ENCODE measurements at regions not wholly inside any gene's neighbourhood (a gene's known extent, or its start where the extent isn't known, plus 50 kb on each side); places are given as distances from the start of the nearest gene placed in this dataset.

GRCh38 chr2:204483608-204484081 lies 61.6 kb upstream of the PARD3B start:
- H3K4me3 Mint-ChIP-seq = no peak overlapping the region
- Histone ChIP-seq H2AFZ (no peak overlapping the region), H3K36me3 (ENCODE audit: insufficient read depth) (no peaks in the 10 kb centered on the region), H3K79me2 (replicated peaks; ENCODE audit: insufficient read depth) (no peaks in the 10 kb centered on the region), H3K27ac (ENCODE audit: low read depth) (no peak overlapping the region), H3K4me3 (no peak overlapping the region), H4K20me1 (replicated peaks; ENCODE audit: insufficient read depth) (no peaks in the 10 kb centered on the region), H3K9me2 (ENCODE audit: insufficient read depth) (0 out of 2 replicates have a peak, but pooled peaks cover 6% of the 10 kb centered on the region), H3K27me3 (ENCODE audit: insufficient read depth) (no peaks in the 10 kb centered on the region), H3K4me2 (no peak overlapping the region), H3F3A (replicated peaks; ENCODE audit: low read depth) (no peaks in the 10 kb centered on the region), H3K4me1 (ENCODE audit: insufficient read depth) (no peaks in the 10 kb centered on the region)
- no peak overlapping the region for H3K27ac Mint-ChIP-seq
- TF ChIP-seq NANOG (IDR thresholded peaks at IDR 0.05; ENCODE audit: borderline replicate concordance) (no peak), ZNF331 (CRISPR knock-in tag; IDR thresholded peaks at IDR 0.05; ENCODE audit: low read depth) (no peak), EZH2phosphoT487 (IDR thresholded peaks at IDR 0.05; ENCODE audit: unreplicated experiment) (no peak), EZH2 (IDR thresholded peaks at IDR 0.05; ENCODE audit: low read depth, unreplicated experiment) (no peak), CREB1 (CRISPR knock-in tag; IDR thresholded peaks at IDR 0.05; ENCODE audit: low read depth) (no peak), POLR2AphosphoS5 (IDR thresholded peaks at IDR 0.05; ENCODE audit: low read depth) (no peak), CTCF (conservative IDR thresholded peaks at IDR 0.05; ENCODE audit: low read depth in 2 of 2) (no peak), ZNF114 (CRISPR knock-in tag; IDR thresholded peaks at IDR 0.05) (no peak), STAT1 (IDR thresholded peaks at IDR 0.05; ENCODE audit: unreplicated experiment) (no peak), JUNB (IDR thresholded peaks at IDR 0.05; ENCODE audit: unreplicated experiment) (no peak), ZNF462 (CRISPR knock-in tag; IDR thresholded peaks at IDR 0.05) (no peak)
- TF ChIP-seq, protein P1, sequence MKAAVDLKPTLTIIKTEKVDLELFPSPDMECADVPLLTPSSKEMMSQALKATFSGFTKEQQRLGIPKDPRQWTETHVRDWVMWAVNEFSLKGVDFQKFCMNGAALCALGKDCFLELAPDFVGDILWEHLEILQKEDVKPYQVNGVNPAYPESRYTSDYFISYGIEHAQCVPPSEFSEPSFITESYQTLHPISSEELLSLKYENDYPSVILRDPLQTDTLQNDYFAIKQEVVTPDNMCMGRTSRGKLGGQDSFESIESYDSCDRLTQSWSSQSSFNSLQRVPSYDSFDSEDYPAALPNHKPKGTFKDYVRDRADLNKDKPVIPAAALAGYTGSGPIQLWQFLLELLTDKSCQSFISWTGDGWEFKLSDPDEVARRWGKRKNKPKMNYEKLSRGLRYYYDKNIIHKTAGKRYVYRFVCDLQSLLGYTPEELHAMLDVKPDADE (IDR thresholded peaks at IDR 0.05) = no peak
- TF ChIP-seq, protein P2, sequence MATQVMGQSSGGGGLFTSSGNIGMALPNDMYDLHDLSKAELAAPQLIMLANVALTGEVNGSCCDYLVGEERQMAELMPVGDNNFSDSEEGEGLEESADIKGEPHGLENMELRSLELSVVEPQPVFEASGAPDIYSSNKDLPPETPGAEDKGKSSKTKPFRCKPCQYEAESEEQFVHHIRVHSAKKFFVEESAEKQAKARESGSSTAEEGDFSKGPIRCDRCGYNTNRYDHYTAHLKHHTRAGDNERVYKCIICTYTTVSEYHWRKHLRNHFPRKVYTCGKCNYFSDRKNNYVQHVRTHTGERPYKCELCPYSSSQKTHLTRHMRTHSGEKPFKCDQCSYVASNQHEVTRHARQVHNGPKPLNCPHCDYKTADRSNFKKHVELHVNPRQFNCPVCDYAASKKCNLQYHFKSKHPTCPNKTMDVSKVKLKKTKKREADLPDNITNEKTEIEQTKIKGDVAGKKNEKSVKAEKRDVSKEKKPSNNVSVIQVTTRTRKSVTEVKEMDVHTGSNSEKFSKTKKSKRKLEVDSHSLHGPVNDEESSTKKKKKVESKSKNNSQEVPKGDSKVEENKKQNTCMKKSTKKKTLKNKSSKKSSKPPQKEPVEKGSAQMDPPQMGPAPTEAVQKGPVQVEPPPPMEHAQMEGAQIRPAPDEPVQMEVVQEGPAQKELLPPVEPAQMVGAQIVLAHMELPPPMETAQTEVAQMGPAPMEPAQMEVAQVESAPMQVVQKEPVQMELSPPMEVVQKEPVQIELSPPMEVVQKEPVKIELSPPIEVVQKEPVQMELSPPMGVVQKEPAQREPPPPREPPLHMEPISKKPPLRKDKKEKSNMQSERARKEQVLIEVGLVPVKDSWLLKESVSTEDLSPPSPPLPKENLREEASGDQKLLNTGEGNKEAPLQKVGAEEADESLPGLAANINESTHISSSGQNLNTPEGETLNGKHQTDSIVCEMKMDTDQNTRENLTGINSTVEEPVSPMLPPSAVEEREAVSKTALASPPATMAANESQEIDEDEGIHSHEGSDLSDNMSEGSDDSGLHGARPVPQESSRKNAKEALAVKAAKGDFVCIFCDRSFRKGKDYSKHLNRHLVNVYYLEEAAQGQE (IDR thresholded peaks at IDR 0.05; ENCODE audit: unreplicated experiment) = no peak
- no peaks in the 10 kb centered on the region for H3K4me1 Mint-ChIP-seq
- no peaks in the 10 kb centered on the region for H3K9me3 Mint-ChIP-seq
- peaks cover 1% of the 10 kb centered on the region for H3K27me3 Mint-ChIP-seq (ENCODE audit: insufficient read depth, low read depth, poor library complexity)
- DNase-seq (ENCODE audit: low spot score) (no peak), ATAC-seq (no peak)
- no peaks in the 10 kb centered on the region for H3K36me3 Mint-ChIP-seq (ENCODE audit: low read depth)

Measured in GM23338 (cell line).